ENCODE measurements at regions not wholly inside any gene's neighbourhood (a gene's known extent, or its start where the extent isn't known, plus 50 kb on each side); places are given as distances from the start of the nearest gene placed in this dataset.
"Not testable (repeated sequence)": the region's sequence is repeated elsewhere in the genome, so short reads cannot be mapped to it uniquely, and the experiment has no call there.

DNA sequence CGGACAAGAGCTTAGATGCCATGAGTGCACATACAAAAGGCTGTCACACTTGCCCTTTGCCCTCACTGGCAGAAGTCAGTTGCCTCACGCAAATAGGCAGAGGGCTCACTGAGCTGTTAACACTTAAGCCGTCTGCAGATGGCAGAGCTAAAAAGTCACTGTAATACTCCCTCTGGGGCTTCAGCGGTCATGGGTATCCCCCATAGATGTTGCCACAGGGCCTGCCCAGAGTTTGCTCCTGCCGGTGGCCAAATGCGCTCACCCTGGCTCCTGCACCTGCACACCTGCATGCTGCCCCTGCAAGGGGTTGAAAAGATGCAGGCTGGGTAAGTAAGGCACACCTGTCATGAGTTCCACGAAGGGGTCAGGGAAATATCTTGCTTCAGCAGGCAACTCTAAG is 741.5 kb downstream of the EDEM1 start (continued):
- TF ChIP-seq, protein P1, sequence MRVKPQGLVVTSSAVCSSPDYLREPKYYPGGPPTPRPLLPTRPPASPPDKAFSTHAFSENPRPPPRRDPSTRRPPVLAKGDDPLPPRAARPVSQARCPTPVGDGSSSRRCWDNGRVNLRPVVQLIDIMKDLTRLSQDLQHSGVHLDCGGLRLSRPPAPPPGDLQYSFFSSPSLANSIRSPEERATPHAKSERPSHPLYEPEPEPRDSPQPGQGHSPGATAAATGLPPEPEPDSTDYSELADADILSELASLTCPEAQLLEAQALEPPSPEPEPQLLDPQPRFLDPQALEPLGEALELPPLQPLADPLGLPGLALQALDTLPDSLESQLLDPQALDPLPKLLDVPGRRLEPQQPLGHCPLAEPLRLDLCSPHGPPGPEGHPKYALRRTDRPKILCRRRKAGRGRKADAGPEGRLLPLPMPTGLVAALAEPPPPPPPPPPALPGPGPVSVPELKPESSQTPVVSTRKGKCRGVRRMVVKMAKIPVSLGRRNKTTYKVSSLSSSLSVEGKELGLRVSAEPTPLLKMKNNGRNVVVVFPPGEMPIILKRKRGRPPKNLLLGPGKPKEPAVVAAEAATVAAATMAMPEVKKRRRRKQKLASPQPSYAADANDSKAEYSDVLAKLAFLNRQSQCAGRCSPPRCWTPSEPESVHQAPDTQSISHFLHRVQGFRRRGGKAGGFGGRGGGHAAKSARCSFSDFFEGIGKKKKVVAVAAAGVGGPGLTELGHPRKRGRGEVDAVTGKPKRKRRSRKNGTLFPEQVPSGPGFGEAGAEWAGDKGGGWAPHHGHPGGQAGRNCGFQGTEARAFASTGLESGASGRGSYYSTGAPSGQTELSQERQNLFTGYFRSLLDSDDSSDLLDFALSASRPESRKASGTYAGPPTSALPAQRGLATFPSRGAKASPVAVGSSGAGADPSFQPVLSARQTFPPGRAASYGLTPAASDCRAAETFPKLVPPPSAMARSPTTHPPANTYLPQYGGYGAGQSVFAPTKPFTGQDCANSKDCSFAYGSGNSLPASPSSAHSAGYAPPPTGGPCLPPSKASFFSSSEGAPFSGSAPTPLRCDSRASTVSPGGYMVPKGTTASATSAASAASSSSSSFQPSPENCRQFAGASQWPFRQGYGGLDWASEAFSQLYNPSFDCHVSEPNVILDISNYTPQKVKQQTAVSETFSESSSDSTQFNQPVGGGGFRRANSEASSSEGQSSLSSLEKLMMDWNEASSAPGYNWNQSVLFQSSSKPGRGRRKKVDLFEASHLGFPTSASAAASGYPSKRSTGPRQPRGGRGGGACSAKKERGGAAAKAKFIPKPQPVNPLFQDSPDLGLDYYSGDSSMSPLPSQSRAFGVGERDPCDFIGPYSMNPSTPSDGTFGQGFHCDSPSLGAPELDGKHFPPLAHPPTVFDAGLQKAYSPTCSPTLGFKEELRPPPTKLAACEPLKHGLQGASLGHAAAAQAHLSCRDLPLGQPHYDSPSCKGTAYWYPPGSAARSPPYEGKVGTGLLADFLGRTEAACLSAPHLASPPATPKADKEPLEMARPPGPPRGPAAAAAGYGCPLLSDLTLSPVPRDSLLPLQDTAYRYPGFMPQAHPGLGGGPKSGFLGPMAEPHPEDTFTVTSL (CRISPR knock-in tag; IDR thresholded peaks at IDR 0.05; ENCODE audit: borderline replicate concordance) = no peak

DNA sequence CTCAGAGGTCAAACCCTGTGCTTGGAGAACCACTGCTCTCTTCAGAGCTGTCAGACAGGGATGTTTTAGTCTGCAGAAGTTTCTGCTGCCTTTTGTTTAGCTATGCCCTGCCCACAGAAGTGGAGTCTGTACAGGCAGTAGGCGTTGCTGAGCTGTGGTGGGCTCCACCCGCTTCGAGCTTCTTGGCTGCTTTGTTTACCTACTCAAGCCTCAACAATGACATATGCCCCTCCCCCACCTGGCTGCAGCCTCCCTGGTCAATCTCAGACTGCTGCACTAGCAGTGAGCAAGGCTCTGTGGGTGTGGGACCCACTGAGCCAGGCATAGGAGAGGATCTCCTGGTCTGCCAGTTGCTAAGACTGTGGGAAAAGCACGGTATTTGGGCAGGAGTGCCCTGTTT is 756.6 kb downstream of the EDEM1 start:
- H3K79me2 ChIP-seq (ENCODE audit: insufficient read depth, low read length); intact Hi-C loops (cut with micrococcal nuclease; ENCODE audit: unreplicated experiment); H3K27me3 ChIP-seq (ENCODE audit: control insufficient read depth in 1 of 2, insufficient read depth in 2 of 2, low read length in 2 of 2); in situ Hi-C loops (cut with HindIII; ENCODE audit: extremely low pct_ligation_motif_present, low pct_unique_long_range_greater_than_20kb); H3K4me2 ChIP-seq (ENCODE audit: low read depth, low read length); H3K27ac ChIP-seq (ENCODE audit: extremely low read length, insufficient read depth, low read length); DNase-seq (ENCODE audit: low spot score); H3K9ac ChIP-seq (ENCODE audit: insufficient read depth, low read depth, low read length); H2AFZ ChIP-seq (ENCODE audit: low read length); H3K36me3 ChIP-seq (replicated peaks in 1 of 2; ENCODE audit: control insufficient read depth in 1 of 2, insufficient read depth in 2 of 2, low read length in 2 of 2); FAIRE-seq; H4K20me1 ChIP-seq (ENCODE audit: insufficient read depth, low read length); POLR2A ChIA-PET; BruUV-seq (replicated peaks); H3K4me1 ChIP-seq (ENCODE audit: insufficient read depth, low read length); CTCF ChIA-PET (ENCODE audit: low intra/inter-chr PET ratio, low total read pairs); H3K4me3 ChIP-seq (replicated peaks in 1 of 3; ENCODE audit: insufficient read depth in 1 of 3, low read depth in 2 of 3, low read length in 3 of 3); ATAC-seq: not testable (repeated sequence)
- peaks cover 45% of the 10 kb centered on the region for H3K9me3 ChIP-seq (ENCODE audit: low read length)
- WGBS (ENCODE audit: low lambda C conversion rate) = 0% methylated on average over 4 of the region's 4 CpGs
